K562 (cell line): ENCODE measurements at regions not wholly inside any gene's neighbourhood (a gene's known extent, or its start where the extent isn't known, plus 50 kb on each side); places are given as distances from the start of the nearest gene placed in this dataset.

Experiments used
- POLR2A ChIP-seq: fragments of 450-650 bp; conservative IDR thresholded peaks from 2 replicates; pipeline ENCODE4 v1.6.1; 2016
- ZNF3 ChIP-seq: fragments of 250-450 bp; sonication (Bioruptor Pico); IDR thresholded peaks from 2 replicates; pipeline ENCODE4 v1.5.0; 2021; ENCODE audit warnings: mild to moderate bottlenecking, moderate library complexity
- TF ChIP-seq, protein P1 (sequence below), 3 experiments: IDR thresholded peaks in 2 of 3; conservative IDR thresholded peaks in 1 of 3; 2 replicates each; pipeline ENCODE4 v1.5.1; 2011 to 2012; ENCODE audit warnings: low read length in 3 of 3, mild to moderate bottlenecking in 3 of 3, control low read depth in 2 of 3, improper control_type of control experiment in 1 of 3, inconsistent platforms in 1 of 3, low read depth in 1 of 3, mixed read lengths in 1 of 3, moderate library complexity in 1 of 3; ENCODE audit not compliant: insufficient read depth in 2 of 3
- TF ChIP-seq, protein P2 (sequence below): fragments of 450-650 bp; IDR thresholded peaks from 2 replicates; pipeline ENCODE4 v1.6.1; 2017; ENCODE audit warnings: mild to moderate bottlenecking, moderate library complexity

DNA sequence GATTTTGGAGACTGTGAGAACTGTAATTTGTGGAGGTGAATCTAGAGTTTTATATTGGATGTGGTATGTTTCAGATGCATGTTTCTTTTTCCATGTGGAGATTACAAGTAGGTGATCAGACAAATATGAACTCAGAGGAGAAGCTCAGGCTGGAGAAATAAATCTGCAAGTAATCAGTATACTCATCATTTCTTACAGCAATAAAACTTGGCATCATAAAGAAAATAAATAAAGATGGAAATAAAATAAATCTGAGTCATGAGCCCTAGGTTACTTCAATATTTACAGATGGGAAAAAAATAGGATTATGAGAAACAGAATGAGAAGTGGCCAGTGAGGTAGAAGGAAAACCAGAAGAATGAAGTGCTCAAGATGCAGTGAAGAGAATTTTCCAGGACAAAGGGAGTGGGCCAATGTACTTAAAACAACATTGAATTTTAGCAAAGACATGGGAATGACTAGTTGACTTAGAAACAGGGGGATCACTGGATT, 453.8 kb downstream of the DSC3 start:
- TF ChIP-seq ZNF3 (CRISPR knock-in tag): no peak
- TF ChIP-seq POLR2A: no peak
- TF ChIP-seq, protein P1, sequence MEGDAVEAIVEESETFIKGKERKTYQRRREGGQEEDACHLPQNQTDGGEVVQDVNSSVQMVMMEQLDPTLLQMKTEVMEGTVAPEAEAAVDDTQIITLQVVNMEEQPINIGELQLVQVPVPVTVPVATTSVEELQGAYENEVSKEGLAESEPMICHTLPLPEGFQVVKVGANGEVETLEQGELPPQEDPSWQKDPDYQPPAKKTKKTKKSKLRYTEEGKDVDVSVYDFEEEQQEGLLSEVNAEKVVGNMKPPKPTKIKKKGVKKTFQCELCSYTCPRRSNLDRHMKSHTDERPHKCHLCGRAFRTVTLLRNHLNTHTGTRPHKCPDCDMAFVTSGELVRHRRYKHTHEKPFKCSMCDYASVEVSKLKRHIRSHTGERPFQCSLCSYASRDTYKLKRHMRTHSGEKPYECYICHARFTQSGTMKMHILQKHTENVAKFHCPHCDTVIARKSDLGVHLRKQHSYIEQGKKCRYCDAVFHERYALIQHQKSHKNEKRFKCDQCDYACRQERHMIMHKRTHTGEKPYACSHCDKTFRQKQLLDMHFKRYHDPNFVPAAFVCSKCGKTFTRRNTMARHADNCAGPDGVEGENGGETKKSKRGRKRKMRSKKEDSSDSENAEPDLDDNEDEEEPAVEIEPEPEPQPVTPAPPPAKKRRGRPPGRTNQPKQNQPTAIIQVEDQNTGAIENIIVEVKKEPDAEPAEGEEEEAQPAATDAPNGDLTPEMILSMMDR (IDR thresholded peaks at IDR 0.05 in 2 of 3, conservative IDR thresholded peaks at IDR 0.05 in 1 of 3; ENCODE audit: insufficient read depth in 2 of 3, low read depth in 1 of 3, low read length in 3 of 3): no peak
- TF ChIP-seq, protein P2, sequence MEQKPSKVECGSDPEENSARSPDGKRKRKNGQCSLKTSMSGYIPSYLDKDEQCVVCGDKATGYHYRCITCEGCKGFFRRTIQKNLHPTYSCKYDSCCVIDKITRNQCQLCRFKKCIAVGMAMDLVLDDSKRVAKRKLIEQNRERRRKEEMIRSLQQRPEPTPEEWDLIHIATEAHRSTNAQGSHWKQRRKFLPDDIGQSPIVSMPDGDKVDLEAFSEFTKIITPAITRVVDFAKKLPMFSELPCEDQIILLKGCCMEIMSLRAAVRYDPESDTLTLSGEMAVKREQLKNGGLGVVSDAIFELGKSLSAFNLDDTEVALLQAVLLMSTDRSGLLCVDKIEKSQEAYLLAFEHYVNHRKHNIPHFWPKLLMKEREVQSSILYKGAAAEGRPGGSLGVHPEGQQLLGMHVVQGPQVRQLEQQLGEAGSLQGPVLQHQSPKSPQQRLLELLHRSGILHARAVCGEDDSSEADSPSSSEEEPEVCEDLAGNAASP: no peak
